Stomach (tissue), 4 donors: ENCODE measurements at regions not wholly inside any gene's neighbourhood (a gene's known extent, or its start where the extent isn't known, plus 50 kb on each side); places are given as distances from the start of the nearest gene placed in this dataset.

ENCODE experiments used
- CTCF ChIP-seq, 7 experiments: fragments of 450-650 bp in 4 of 7; fragments of 200-600 bp in 3 of 7; sonication (generic) in 3 of 7; IDR thresholded peaks; one replicate each; pipeline ENCODE4 v1.5.1; 2016 to 2019; ENCODE audit warnings: antibody characterized with exemption in 7 of 7, control low read depth in 2 of 7, mild to moderate bottlenecking in 1 of 7
- EP300 ChIP-seq: sonication (generic); formaldehyde crosslinking; IDR thresholded peaks from one replicate; pipeline ENCODE4 v1.6.1; 2017; ENCODE audit warnings: antibody characterized with exemption
- POLR2A ChIP-seq, 4 donors: fragments of 450-650 bp; IDR thresholded peaks; one replicate each; pipeline ENCODE4 v1.6.1; 2016; ENCODE audit warnings: antibody characterized with exemption in 4 of 4, control low read depth in 2 of 4, mild to moderate bottlenecking in 1 of 4, moderate library complexity in 1 of 4
- POLR2AphosphoS5 ChIP-seq, 3 donors: sonication (generic); formaldehyde crosslinking; IDR thresholded peaks; one replicate each; pipeline ENCODE4 v1.6.1; 2016; ENCODE audit warnings: antibody characterized with exemption in 3 of 3

- TF ChIP-seq CTCF (IDR thresholded peaks at IDR 0.05) (no peak), POLR2A (IDR thresholded peaks at IDR 0.05) (no peak), EP300 (no peak), POLR2AphosphoS5 (IDR thresholded peaks at IDR 0.05) (no peak)
These were observed 123.9 kb upstream of the VAMP7 start for GRCh38 chrX:155757046-155757759.
